ENCODE measurements at regions not wholly inside any gene's neighbourhood (a gene's known extent, or its start where the extent isn't known, plus 50 kb on each side); places are given as distances from the start of the nearest gene placed in this dataset.
A peak's percentile ranks its signal among the peaks of the same experiment; 100 is the strongest.

DNA sequence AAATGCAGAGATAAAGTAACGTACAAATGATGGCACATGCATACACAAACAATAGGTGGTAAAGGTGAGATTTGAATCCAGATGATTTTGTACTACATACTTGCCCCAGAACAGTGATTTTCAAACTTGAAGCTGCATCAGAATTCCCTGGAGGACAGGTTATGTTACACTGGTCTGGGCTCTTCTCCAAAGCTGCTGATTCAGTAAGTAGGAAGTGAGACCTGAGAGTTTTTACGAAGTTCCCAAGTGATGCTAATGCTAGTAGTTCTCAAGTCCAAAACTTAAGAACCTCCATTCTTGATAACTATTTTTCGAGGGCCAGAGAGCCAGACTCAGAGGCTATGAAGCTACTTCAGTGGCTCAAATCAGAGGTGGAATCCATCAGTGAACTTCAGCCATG, 159.0 kb upstream of the POM121L12 start:
- no peak overlapping the region for H4K8ac ChIP-seq (ENCODE audit: low read length)
- H3K14ac ChIP-seq (ENCODE audit: low read length in 2 of 2), result no peak overlapping the region
- H3K18ac ChIP-seq (ENCODE audit: low read depth in 1 of 2, low read length in 2 of 2), result no peak overlapping the region
- no peak overlapping the region for H3K4ac ChIP-seq (ENCODE audit: low read depth in 1 of 2, low read length in 2 of 2)
- H3K27ac ChIP-seq (ENCODE audit: low read length, poor library complexity, severe bottlenecking), result no peak overlapping the region
- H3K27me3 ChIP-seq (ENCODE audit: control insufficient read depth in 1 of 2, insufficient read depth in 1 of 2, low read length in 2 of 2), result no peaks in the 10 kb centered on the region
- no peak overlapping the region for H2AK5ac ChIP-seq (ENCODE audit: low read length, severe bottlenecking)
- H3K4me3 ChIP-seq (ENCODE audit: insufficient read depth in 1 of 2, low read depth in 1 of 2, low read length in 2 of 2), result no peak overlapping the region
- H2BK15ac ChIP-seq (ENCODE audit: low read depth, poor library complexity, severe bottlenecking), result no peak overlapping the region
- no peak overlapping the region for H2BK120ac ChIP-seq (ENCODE audit: low read depth, low read length)
- H4K91ac ChIP-seq (ENCODE audit: low read length), result no peak overlapping the region
- no peaks in the 10 kb centered on the region for H3K4me1 ChIP-seq (ENCODE audit: control insufficient read depth, insufficient read depth, low read depth, low read length)
- no peak overlapping the region for H3K23ac ChIP-seq (ENCODE audit: low read length in 2 of 2)
- H2BK12ac ChIP-seq (ENCODE audit: low read length in 2 of 2), result no peak overlapping the region
- WGBS, result 57% methylated on average over 2 of the region's 3 CpGs
- no peaks in the 10 kb centered on the region for H3K36me3 ChIP-seq (ENCODE audit: control insufficient read depth in 1 of 2, insufficient read depth in 2 of 2, low read depth in 1 of 2, low read length in 2 of 2)
- no peak for DNase-seq
- H2AFZ ChIP-seq (ENCODE audit: low read depth, low read length), result no peak overlapping the region
- H3K79me1 ChIP-seq (replicated peaks; ENCODE audit: low read length, poor library complexity, severe bottlenecking), result no peaks in the 10 kb centered on the region
- H2BK5ac ChIP-seq (ENCODE audit: low read depth, low read length, poor library complexity, severe bottlenecking), result no peak overlapping the region
- no peak overlapping the region for H3K9ac ChIP-seq (ENCODE audit: low read length)
- peaks cover 17% of the 10 kb centered on the region for H3K9me3 ChIP-seq (ENCODE audit: control insufficient read depth, low read length)
- H3K4me2 ChIP-seq (ENCODE audit: low read length, poor library complexity, severe bottlenecking), result no peak overlapping the region

DNA sequence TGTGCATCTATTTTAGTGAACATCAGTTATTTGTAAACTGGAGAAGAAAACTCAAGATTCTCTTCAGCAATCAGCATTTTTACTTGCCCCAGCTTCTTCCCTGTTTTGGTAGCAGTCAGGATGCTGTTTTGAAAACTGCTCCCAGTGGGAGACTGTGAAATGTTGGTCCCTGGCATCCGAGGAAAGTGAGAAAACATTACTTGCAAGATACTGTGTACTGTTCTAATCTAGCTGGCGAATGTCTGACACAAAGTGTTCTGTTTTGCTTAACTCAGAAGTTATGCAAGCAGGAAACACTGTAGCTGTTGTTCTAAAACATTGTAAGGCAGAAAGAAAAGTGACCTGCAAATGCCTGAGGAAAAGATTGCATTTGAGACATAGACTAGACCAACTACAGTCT, 171.8 kb upstream of the POM121L12 start:
- Histone ChIP-seq H3K79me1 (replicated peaks; ENCODE audit: low read length, poor library complexity, severe bottlenecking) (no peaks in the 10 kb centered on the region), H4K8ac (ENCODE audit: low read length) (no peak overlapping the region), H3K14ac (ENCODE audit: low read length in 2 of 2) (no peak overlapping the region), H4K91ac (ENCODE audit: low read length) (no peak overlapping the region), H2BK15ac (ENCODE audit: low read depth, poor library complexity, severe bottlenecking) (no peak overlapping the region), H3K36me3 (ENCODE audit: control insufficient read depth in 1 of 2, insufficient read depth in 2 of 2, low read depth in 1 of 2, low read length in 2 of 2) (no peaks in the 10 kb centered on the region), H2BK120ac (ENCODE audit: low read depth, low read length) (no peak overlapping the region), H2AK5ac (ENCODE audit: low read length, severe bottlenecking) (no peak overlapping the region), H3K4me3 (ENCODE audit: insufficient read depth in 1 of 2, low read depth in 1 of 2, low read length in 2 of 2) (peak overlapping the region in 1 of 2 experiments; percentile 37), H3K27ac (ENCODE audit: low read length, poor library complexity, severe bottlenecking) (no peak overlapping the region), H2BK12ac (ENCODE audit: low read length in 2 of 2) (no peak overlapping the region), H3K9ac (ENCODE audit: low read length) (no peak overlapping the region), H3K23ac (ENCODE audit: low read length in 2 of 2) (no peak overlapping the region), H2AFZ (ENCODE audit: low read depth, low read length) (no peak overlapping the region), H3K18ac (ENCODE audit: low read depth in 1 of 2, low read length in 2 of 2) (no peak overlapping the region), H3K4me1 (ENCODE audit: control insufficient read depth, insufficient read depth, low read depth, low read length) (no peaks in the 10 kb centered on the region), H3K4ac (ENCODE audit: low read depth in 1 of 2, low read length in 2 of 2) (no peak overlapping the region), H3K4me2 (ENCODE audit: low read length, poor library complexity, severe bottlenecking) (no peak overlapping the region), H3K27me3 (ENCODE audit: control insufficient read depth in 1 of 2, insufficient read depth in 1 of 2, low read length in 2 of 2) (no peaks in the 10 kb centered on the region), H3K9me3 (ENCODE audit: control insufficient read depth, low read length) (peaks cover 46% of the 10 kb centered on the region), H2BK5ac (ENCODE audit: low read depth, low read length, poor library complexity, severe bottlenecking) (no peak overlapping the region)
- WGBS, result 32% methylated on average over 2 of the region's 2 CpGs
- no peak for DNase-seq

DNA sequence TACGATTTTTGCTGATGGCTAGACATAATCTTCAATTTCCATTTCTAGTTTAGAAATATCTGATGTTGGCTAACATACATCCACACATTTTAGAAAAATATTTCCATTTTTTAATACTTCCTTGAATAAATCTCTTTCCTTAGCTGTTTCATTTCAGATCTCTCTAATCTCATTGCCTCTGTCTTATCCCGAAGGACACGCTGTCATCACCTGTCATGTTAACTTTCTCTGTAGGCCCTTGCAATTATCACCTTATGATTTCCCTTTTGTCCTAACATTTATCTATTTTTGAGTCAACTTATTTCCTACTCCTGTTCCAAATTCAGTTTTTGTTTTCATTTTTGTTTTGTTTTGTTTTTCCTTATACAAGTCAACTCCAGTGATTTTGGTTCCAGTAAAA, 173.1 kb upstream of the POM121L12 start:
- Histone ChIP-seq H2AFZ (ENCODE audit: low read depth, low read length) (no peak overlapping the region), H2BK12ac (ENCODE audit: low read length in 2 of 2) (no peak overlapping the region), H3K4me3 (ENCODE audit: insufficient read depth in 1 of 2, low read depth in 1 of 2, low read length in 2 of 2) (no peak overlapping the region), H2BK15ac (ENCODE audit: low read depth, poor library complexity, severe bottlenecking) (no peak overlapping the region), H3K4me1 (ENCODE audit: control insufficient read depth, insufficient read depth, low read depth, low read length) (no peaks in the 10 kb centered on the region), H2AK5ac (ENCODE audit: low read length, severe bottlenecking) (no peak overlapping the region), H3K9ac (ENCODE audit: low read length) (no peak overlapping the region), H2BK120ac (ENCODE audit: low read depth, low read length) (no peak overlapping the region), H2BK5ac (ENCODE audit: low read depth, low read length, poor library complexity, severe bottlenecking) (no peak overlapping the region), H3K14ac (ENCODE audit: low read length in 2 of 2) (no peak overlapping the region), H3K23ac (ENCODE audit: low read length in 2 of 2) (no peak overlapping the region), H3K9me3 (ENCODE audit: control insufficient read depth, low read length) (peaks cover 38% of the 10 kb centered on the region), H3K4me2 (ENCODE audit: low read length, poor library complexity, severe bottlenecking) (no peak overlapping the region), H4K8ac (ENCODE audit: low read length) (no peak overlapping the region), H3K27ac (ENCODE audit: low read length, poor library complexity, severe bottlenecking) (no peak overlapping the region), H4K91ac (ENCODE audit: low read length) (no peak overlapping the region), H3K4ac (ENCODE audit: low read depth in 1 of 2, low read length in 2 of 2) (no peak overlapping the region), H3K79me1 (replicated peaks; ENCODE audit: low read length, poor library complexity, severe bottlenecking) (no peaks in the 10 kb centered on the region), H3K36me3 (ENCODE audit: control insufficient read depth in 1 of 2, insufficient read depth in 2 of 2, low read depth in 1 of 2, low read length in 2 of 2) (no peaks in the 10 kb centered on the region), H3K18ac (ENCODE audit: low read depth in 1 of 2, low read length in 2 of 2) (no peak overlapping the region), H3K27me3 (ENCODE audit: control insufficient read depth in 1 of 2, insufficient read depth in 1 of 2, low read length in 2 of 2) (no peaks in the 10 kb centered on the region)
- 93% methylated on average over 2 of the region's 3 CpGs for WGBS
- DNase-seq, result no peak

DNA sequence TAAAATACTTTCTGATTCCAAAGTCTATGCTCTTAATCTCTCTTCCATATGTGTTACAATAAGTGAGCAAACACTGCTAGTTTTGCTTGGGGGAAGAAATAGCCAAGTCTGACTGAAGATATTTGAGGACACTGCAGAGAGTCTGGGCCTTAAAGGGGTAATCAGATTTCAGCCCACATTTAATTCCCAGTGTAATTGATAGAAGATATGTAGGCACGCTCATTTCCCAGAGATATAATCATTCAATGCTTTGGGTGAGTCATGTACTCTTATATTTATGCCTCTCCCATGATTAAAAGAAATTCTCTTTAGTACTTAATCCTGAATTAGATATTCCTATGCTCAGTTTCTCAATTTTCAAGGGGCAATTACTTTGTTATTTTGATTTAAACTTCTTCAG, 178.1 kb upstream of the POM121L12 start:
- no CpG with 5 or more reads among the region's 1 CpG for WGBS
- Histone ChIP-seq H2AK5ac (ENCODE audit: low read length, severe bottlenecking) (no peak overlapping the region), H3K9ac (ENCODE audit: low read length) (no peak overlapping the region)

More for the DNA sequence above, 178.1 kb upstream of the POM121L12 start:
- Histone ChIP-seq H3K27ac (ENCODE audit: low read length, poor library complexity, severe bottlenecking) (no peak overlapping the region), H2AFZ (ENCODE audit: low read depth, low read length) (no peak overlapping the region), H3K23ac (ENCODE audit: low read length in 2 of 2) (no peak overlapping the region), H3K4me1 (ENCODE audit: control insufficient read depth, insufficient read depth, low read depth, low read length) (no peaks in the 10 kb centered on the region), H2BK5ac (ENCODE audit: low read depth, low read length, poor library complexity, severe bottlenecking) (no peak overlapping the region), H4K8ac (ENCODE audit: low read length) (no peak overlapping the region), H3K18ac (ENCODE audit: low read depth in 1 of 2, low read length in 2 of 2) (no peak overlapping the region), H4K91ac (ENCODE audit: low read length) (no peak overlapping the region), H3K4me3 (ENCODE audit: insufficient read depth in 1 of 2, low read depth in 1 of 2, low read length in 2 of 2) (no peak overlapping the region), H2BK120ac (ENCODE audit: low read depth, low read length) (no peak overlapping the region), H3K14ac (ENCODE audit: low read length in 2 of 2) (no peak overlapping the region), H3K36me3 (ENCODE audit: control insufficient read depth in 1 of 2, insufficient read depth in 2 of 2, low read depth in 1 of 2, low read length in 2 of 2) (no peaks in the 10 kb centered on the region), H2BK15ac (ENCODE audit: low read depth, poor library complexity, severe bottlenecking) (no peak overlapping the region), H2BK12ac (ENCODE audit: low read length in 2 of 2) (no peak overlapping the region), H3K4ac (ENCODE audit: low read depth in 1 of 2, low read length in 2 of 2) (no peak overlapping the region), H3K9me3 (ENCODE audit: control insufficient read depth, low read length) (peaks cover 6% of the 10 kb centered on the region), H3K79me1 (replicated peaks; ENCODE audit: low read length, poor library complexity, severe bottlenecking) (no peaks in the 10 kb centered on the region), H3K4me2 (ENCODE audit: low read length, poor library complexity, severe bottlenecking) (no peak overlapping the region), H3K27me3 (ENCODE audit: control insufficient read depth in 1 of 2, insufficient read depth in 1 of 2, low read length in 2 of 2) (no peaks in the 10 kb centered on the region)
- DNase-seq, result no peak

Data from mesenchymal stem cell (in vitro differentiated cells and primary cell).